Smooth muscle cell of the brain vasculature (primary cell): ENCODE measurements at regions not wholly inside any gene's neighbourhood (a gene's known extent, or its start where the extent isn't known, plus 50 kb on each side); places are given as distances from the start of the nearest gene placed in this dataset.
"Not testable (repeated sequence)": the region's sequence is repeated elsewhere in the genome, so short reads cannot be mapped to it uniquely, and the experiment has no call there.

Source experiments
- DNase-seq: peaks from one replicate; pipeline ENCODE4 v3.0.0-alpha.2; 2012; ENCODE audit warnings: low read depth, low spot score

DNA sequence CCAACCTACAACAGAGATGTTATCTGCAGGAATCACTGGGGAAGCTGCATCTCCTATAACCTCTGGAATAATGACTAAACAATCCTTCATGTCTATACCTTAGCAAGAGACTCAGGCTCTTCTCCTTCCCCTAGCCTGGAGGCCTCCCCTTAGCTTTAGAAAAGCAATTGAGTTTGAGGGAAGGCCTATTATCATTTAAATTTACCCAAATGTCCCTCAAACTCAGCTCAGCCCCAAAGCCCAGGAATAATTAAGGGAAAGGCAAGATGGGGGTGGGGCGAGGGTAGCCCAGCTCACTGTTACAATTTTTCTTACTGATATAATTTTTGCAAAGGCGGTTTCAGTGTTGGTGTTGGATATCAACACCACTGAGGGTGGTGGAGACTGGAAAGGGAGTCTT lies 151.4 kb upstream of the EEA1 start:
- no peak for DNase-seq

DNA sequence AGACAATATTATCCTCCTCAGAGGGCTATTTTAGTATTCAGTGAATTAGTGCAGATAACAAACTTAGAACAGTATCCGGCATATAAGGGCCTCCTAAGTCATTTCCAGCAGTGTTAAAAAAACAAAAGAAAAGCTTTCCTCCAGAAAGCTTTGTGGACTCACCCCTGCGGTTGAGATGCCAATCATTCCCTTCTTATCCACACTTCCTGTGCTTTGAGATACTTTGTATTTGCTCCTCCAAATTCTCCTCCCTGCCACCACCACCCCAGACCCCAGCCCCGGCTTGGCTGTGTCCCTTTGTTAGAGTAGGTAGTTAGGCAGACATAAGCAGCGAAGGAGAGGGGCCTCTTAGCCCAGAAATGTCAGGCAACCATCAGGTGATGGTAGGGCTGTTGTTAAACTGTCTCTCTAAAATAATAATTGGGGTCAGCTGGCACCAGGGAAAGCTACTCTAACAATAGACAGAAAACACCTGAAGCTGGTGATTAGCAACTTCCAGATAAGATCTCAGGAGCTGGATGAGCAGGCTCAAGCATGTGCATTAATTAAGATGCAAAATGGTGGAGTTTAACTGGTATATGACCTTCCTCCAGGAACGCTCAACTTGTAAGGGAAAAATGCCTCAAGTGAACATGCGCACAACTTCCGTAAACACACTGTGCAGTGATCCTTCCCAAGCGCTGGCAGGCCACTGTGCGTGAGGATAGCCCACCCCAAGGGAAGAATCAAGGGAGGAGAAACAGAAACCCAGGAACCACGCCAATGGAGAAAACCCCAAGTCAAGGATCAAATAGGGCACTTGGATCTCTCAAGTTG lies 152.1 kb upstream of the EEA1 start:
- no peak for DNase-seq

DNA sequence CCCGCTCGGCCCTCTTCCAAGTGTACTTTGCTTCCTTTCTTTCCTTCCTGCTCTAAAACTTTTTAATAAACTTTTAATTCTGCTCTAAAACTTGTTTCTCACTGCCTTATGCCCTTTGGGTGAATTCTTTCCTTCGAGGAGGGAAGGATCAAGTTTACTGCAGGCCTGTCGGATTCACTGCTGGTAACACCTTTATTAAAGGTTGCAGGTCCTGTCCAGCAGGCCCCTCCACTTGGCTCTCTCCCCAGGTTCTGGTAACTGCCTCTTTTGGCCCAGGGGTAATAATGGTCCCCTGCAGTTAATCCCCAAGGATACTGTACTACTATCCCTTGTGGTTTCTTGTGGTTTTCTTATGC lies 152.7 kb upstream of the EEA1 start:
- DNase-seq = no peak

- no peak for DNase-seq
These were observed 156.5 kb upstream of the EEA1 start for GRCh38 chr12:93085383-93086287.

DNA sequence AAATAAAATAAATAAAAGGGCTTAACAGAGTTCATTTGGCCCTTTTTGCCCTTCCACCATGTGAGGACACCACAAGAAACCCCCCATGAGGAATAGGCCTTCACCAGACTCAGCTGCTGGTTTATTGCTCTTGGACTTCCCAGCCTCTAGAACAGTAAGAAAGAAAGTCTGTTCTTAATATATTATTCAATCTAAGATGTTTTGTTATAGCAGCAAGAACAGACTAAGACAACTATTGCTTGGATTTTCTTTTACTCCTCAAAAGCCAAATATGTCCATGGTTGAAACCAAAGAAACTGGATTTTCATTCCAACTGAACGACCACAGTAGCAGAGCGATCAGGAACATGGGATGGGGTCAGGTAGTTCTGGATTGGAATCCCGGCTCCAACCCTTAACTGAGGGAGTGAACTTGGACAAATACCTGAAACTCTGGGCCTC lies 157.2 kb upstream of the EEA1 start:
- DNase-seq = no peak

GRCh38 chr12:93087840-93088610 lies 158.9 kb upstream of the EEA1 start:
- no peak for DNase-seq

GRCh38 chr12:93089805-93090569 lies 160.9 kb upstream of the EEA1 start:
- DNase-seq = peak; percentile 83

DNA sequence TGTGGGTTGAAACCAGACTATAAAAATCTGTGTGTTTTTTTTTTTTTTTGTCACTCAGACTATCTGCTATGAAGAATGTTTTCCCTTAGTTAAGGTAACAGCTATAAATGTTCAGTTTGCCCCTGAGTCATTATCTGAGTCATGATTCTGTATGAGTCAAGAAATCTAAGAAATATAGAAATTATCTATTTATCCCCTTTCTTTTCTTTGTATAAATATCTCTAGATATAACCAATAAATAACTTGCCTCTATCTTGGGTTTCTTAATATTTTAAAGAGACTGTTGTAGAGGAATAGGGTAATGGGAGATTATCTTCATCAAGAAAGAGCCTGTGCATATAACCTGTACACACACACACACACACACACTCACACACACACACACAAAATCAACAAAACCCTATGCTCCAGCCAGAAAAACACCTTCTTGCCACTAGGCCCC lies 161.7 kb upstream of the EEA1 start:
- no peak for DNase-seq

GRCh38 chr12:93091886-93092648 lies 163.0 kb upstream of the EEA1 start:
- DNase-seq = no peak

DNA sequence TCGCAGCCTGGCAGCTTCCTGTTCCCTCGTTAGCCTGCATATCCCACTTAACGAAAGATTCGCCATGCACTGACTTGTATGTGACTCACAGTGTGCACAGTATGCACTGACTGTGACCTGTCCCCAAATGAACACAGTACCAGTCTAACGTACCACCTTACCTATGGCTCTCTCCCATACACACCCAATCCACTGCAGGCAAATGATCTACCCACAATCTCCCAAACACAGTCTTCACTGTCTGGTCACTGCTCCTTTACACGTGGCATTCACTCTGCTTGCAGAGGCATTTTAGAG lies 163.5 kb upstream of the EEA1 start:
- DNase-seq = no peak

- DNase-seq = no peak
These were observed 164.1 kb upstream of the EEA1 start for GRCh38 chr12:93093243-93093642.

GRCh38 chr12:93094222-93094621 lies 165.1 kb upstream of the EEA1 start:
- not testable (repeated sequence) for DNase-seq

DNA sequence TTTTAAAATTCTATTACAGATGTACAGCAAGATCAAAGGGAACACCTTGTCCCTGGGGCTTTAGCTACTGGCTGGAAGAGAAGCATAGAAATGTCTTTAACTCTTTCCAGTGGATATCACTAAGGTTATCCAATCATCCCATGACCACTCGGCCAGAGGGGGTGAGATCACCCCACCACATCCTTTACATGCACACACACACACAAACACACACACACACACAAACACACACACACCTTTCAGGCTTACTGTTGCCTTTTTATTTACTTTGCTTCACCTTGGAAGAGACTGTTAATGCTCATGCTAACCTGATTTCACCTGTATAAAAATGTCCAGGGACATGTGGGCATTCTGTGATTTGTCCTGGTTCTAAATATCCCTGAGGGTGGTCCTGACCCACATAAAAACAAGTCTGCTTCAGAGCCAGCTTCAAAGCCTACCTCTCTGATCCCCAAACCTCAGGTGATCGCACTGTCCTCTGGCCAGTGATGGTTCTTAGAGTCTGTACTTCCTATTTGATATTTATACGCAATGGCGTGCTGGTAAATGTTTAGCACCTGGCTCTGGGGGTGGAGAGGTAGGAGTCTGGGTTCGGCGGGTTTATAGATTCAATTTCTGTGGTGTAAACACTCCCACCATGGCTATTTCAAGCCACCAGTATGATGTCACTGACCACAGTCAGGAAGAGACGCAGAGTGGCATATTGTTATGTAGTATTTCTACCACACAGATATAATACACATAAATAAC lies 166.1 kb upstream of the EEA1 start:
- DNase-seq = no peak

DNA sequence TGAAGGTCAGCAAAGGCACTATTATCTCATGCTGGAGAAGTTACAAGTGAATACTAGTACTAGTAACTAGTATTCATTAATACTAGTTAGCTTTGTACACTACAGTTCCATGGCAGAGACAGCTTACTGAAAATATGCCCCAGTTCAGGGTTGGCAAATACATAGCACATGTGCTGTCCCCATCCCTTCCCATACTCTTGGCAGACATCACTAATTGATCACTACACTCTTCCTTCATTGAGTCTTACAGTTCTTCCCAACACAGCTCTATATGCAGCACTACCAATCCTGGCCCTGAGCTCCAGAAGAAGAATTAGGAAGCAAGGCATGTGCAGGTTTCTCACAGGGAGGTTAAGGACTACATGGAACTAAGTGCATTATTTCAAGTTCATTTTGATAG lies 168.3 kb upstream of the EEA1 start:
- no peak for DNase-seq

DNA sequence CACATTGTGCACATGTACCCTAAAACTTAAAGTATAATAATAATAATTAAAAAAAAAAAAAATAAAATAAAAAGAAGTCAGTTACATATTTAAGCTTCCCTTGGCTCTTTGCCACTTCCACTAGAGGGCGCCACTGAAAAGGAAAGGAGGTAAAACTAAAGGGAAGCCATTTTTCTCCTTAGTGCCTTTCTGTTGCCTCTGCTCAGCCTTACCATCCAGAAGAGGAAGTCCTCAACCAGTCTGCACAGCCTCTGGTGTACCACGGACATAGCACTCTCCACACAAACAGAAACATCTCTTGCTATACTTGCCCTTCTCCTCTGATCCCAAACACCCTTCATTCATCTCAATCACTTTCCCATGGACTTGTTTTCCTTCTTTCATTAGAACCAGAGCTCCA lies 169.0 kb upstream of the EEA1 start:
- no peak for DNase-seq

- no peak for DNase-seq
These were observed 170.7 kb upstream of the EEA1 start for GRCh38 chr12:93099792-93100191.

GRCh38 chr12:93100610-93101009 lies 171.5 kb upstream of the EEA1 start:
- DNase-seq = no peak

GRCh38 chr12:93101367-93101766 lies 172.3 kb upstream of the EEA1 start:
- DNase-seq = no peak

DNA sequence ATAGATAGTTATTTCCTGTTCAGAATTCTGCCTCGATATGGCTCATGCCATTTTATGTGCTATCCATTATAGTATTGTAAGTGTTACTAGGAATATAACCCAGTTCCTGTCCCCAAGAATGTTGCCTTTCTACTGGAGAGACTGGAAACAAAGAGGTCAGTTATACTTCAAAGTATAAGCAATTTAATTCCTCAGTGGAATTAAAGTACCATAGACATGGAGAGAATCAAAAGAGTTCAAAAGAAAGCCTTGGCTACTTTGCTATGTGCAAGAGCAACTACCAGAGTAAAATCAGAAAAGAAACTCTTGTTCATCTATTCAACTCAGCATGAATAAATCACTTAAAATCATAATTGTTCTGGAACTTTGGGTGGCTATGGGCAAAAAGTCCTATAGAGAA lies 173.2 kb upstream of the EEA1 start:
- no peak for DNase-seq

DNA sequence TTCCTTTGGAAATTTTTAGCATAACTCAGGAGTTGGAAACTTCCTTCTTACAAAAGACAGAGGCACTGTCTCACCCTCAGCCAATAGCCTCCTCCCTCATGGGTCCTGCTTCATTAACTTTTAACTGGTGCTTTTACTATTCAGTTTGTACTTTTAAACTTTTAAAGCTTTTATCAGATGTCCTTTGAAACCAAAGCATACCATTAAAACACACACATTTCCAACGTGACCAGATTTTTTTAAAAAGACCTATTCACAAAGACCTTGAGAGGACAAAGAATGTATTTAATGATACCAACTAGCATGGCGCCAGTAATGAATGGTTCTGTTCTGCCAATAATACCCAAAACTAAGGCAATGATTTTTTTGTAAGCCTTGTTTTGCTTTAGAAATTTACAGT lies 173.6 kb upstream of the EEA1 start:
- DNase-seq = no peak
